ENCODE measurements at regions not wholly inside any gene's neighbourhood (a gene's known extent, or its start where the extent isn't known, plus 50 kb on each side); places are given as distances from the start of the nearest gene placed in this dataset.

DNA sequence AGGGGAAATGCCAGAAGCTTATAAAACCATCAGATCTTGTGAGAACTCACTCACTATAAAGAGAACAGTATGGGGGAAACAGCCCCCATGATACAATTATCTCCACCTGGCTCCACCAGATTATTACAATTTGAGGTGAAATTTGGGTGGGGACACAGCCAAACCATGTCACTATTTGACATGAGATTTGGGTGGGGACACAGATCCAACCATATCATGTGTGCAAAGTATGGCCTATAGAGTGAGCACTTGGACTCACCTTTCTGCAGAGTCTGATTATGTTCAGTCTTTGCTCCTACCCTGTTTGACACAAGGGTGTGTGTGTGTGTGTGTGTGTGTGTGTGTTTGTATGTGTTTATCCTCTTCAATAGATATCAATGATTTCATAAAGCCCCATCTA, 287.5 kb downstream of the ZNF536 start:
- DNase-seq (ENCODE audit: insufficient read length, low spot score): no peak
- FAIRE-seq: no peak
- TF ChIP-seq POLR2A (IDR thresholded peaks at IDR 0.05; ENCODE audit: low read depth, low read length): no peak

DNA sequence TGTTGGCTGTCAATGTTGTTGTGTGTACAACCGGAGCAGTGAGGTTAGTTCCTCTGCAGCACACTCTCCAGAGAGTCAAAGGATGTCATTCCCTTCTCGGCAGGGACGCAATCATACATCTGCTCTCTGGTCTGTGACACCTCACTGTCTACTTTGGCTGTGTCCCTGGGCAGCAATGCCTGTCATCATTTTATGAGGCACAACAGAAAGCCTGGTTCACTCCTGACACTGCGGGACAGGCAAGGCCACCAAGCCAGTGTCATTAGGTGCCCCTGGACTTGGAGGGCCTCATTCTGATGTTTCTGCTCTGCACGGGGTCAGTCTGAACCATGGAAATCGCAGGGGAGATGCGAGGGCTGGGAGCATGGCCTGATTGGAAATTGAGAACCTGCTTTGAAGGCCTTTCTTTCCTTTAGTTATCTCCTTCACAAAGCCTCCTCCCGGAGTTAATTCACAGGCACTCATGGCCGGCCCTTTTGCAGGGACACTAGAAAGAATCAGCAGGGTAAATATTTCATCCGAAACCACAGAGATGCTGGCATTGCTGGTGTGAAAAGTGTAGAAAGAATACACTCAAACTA, 284.4 kb downstream of the ZNF536 start:
- DNase-seq (ENCODE audit: insufficient read length, low spot score): no peak
- no peak for FAIRE-seq
- no peak for TF ChIP-seq POLR2A (IDR thresholded peaks at IDR 0.05; ENCODE audit: low read depth, low read length)

DNA sequence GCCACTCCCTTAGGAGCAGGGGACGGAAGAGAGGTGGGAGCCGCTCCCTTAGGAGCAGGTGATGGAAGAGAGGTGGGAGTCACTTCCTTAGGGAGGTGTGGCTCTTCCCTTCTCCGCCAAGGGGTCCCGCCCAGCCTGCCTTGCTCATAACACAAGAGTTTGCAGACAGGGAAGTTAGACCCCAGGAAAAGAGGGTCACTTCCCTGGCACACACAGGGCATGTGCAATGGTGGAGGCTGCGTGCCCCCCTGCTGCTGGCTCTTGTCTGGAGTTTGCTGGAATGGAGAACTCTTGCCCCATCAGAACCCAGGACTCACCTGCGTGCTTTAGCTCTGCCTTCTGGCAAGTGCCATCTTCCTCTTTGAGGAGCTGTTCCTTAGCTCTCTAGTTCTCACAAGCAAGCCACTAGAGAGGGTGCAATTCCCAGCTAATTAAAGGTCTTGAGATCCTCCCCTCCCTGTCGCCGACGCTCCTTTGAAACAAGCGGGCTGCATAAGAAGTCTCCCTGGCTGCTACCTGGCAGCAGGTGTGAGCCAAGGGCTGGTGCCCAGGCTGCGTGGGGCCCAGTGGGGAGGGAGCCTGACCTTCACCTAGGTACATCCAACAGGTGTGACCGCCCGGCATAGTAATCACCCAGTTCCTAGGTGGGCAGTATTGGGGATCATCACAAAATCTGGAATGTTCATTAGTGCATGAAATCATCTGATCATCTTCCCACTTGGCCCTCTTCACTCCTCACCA, 281.6 kb downstream of the ZNF536 start:
- TF ChIP-seq POLR2A (IDR thresholded peaks at IDR 0.05; ENCODE audit: low read depth, low read length): no peak
- no peak for DNase-seq (ENCODE audit: insufficient read length, low spot score)
- no peak for FAIRE-seq

DNA sequence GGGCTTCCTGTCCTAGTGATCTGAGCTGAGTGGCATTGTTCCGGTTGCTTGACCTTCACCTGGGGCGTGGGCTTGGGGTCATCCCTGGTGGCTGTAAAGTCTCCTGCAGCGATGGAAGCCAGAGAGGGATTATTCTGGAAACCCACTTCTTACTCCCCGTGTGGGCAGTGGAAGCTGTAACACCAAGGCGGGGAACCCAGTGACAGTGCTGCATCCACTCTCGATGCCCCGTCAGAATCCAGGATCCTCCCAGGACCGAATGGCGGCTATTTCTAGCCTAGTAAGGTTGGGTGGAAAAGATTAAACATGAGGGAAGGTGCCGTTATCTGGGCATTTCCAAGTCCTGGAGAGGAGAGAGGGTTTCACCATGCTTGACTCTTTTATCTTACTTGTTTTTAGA, 280.6 kb downstream of the ZNF536 start:
- FAIRE-seq: no peak
- TF ChIP-seq POLR2A (IDR thresholded peaks at IDR 0.05; ENCODE audit: low read depth, low read length): no peak
- no peak for DNase-seq (ENCODE audit: insufficient read length, low spot score)

DNA sequence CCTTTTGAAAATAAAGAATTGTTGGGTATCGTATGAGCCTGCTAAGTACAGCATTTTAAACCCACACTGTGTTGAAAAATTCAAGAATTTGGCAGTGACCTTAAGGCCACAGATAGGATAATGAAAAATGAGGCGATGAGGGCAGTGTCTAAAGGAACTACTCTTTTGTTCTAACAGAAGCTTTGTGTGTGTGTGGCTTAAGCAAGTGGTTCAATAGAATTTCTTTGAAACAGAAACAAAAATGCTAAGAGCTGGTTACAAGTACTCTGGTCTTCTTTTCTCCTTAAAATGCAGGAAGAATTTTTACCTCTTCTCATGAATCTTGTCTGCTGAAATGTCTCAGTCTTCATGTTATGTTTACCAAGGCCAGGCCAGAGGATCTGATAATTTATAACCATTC, 279.5 kb downstream of the ZNF536 start:
- FAIRE-seq (no peak), DNase-seq (ENCODE audit: insufficient read length, low spot score) (no peak)
- no peak for TF ChIP-seq POLR2A (IDR thresholded peaks at IDR 0.05; ENCODE audit: low read depth, low read length)

DNA sequence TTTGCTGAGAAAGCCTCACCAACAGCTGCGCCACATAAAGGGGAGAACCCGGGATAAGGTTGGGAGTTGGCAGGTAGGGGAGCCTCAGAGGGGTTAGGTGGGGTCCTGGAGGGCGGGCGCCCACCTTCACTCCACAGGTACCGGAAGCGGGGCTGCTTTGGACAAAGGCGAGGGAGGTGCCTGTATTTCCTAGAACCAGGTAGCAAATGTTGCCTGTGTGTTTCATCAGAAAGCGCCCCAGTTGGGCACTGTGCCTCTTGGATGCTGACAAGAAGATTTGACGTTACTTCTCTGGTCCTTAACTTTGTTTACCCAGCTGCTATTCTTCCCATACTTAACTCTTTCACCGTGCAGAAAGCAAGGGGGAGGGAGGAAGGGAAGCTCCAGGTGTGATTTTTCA, 278.9 kb downstream of the ZNF536 start:
- FAIRE-seq (no peak), DNase-seq (ENCODE audit: insufficient read length, low spot score) (no peak)
- no peak for TF ChIP-seq POLR2A (IDR thresholded peaks at IDR 0.05; ENCODE audit: low read depth, low read length)

DNA sequence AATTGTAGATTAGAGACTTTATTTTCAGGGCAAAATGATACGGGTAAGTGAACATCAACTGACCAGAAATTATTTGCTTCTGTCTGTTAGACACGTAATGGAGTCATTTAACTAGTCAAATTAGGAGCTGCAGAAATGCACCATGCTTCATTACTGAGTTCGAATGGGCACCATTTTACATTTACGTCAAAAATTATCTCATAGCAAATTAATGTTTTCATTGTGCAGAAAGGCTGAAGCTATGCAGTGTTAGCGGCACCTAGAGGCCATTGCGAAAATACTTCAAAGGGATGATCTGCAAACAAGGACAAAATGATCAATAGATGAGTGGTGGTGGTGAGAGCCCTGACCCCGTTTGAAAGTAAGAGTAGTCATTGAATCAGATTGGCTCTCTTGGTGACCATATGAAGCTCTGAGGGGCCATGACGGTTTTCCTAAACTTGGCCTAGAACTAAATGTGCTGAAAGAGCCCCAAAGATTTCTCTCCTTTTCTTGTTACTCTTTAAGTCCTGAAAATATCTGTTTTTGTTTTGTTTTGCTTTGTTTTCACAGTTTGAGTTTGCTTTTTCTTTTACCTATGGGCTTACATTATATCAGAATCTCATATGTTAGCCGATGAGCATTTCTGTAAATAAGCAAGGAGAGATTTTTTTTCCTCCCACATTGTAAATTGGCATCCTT, 277.9 kb downstream of the ZNF536 start:
- DNase-seq (ENCODE audit: insufficient read length, low spot score): peak; percentile 40
- no peak for TF ChIP-seq POLR2A (IDR thresholded peaks at IDR 0.05; ENCODE audit: low read depth, low read length)
- FAIRE-seq: peak; percentile 68

DNA sequence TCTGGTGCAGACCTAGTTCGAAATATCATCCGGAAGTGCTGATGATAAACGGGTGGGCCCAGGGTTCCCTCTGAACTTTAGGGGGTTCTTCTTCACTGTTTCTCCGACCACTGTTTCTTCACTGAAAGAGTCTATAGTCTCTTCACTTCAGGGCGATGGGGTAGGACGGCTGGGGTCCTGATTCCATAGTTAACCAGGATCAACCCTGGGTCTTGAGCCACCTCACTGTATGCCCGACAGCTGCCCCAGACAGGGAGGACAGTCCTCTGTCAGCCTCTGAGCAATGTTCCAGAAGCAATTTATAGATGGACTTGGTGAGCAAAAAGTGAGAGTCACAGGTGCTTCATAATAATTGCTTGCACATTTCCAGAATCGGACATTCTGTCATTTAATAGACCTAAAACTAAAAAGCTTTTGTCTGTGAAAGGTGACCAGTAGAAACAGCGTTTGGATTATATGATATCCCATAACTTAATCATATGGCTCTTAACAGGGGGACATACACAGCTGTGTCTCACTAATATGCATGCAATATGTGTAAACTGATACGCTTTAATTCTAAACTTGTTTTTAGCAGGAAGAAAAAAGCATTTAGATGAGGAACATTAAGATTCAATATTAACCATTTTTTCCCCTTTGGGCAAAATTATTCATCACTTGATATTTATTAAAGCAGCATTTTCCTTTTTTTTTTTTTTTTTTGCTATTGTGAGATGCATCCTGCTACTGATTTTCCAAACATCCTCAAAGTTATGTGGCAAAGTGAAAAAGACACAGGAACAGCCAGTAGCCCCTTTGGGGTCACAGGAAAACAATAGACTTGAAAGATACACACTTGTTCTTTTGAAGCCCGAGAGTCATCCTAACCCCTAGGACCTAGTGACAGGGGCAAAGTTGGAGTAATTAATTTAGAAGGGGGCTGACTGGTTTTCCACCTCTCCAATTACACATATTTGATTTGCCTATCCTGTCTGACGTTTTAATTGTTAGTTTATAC, 277.0 kb downstream of the ZNF536 start:
- TF ChIP-seq POLR2A (IDR thresholded peaks at IDR 0.05; ENCODE audit: low read depth, low read length): no peak
- no peak for FAIRE-seq

DNA sequence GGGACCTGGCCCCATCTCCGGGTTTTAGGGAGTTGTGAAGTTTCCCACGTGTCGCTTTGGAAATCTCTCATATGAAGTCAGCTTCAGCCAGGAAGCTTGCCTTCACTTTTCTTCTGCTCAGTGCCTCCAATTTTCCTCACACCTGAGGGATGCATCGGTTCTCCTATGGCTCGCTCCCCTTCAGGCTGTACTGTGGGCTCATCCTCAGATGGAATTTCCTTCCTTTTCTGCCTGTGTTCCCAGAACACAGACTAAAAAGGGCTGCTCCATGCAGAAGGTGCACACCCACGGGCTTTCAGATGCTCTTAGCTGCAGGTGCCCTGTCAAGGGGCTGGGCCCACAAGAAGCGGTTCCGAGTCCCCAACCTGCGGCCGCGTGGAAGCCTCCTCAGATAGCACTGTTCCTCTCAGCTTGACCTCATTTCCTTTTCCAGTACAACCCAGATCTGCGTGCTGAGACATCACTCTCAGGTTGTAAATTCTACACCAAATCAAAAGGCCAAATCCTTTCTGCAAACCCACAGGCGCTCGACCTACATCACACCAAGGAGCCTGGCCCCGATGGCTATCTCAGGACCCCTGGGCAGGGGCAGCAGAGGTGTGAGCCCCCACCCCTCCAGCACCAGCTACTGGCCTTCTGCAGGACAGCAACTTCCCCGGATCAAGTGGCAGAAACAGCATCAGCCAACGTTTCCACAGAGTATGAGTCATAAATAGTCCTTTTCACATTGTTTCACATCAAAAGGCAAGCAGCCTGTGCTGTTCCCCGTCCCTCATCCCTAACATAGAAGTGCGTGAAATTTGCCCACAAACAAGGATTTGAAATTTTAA, 275.9 kb downstream of the ZNF536 start:
- FAIRE-seq (no peak), DNase-seq (ENCODE audit: insufficient read length, low spot score) (no peak)

More for the DNA sequence above, 277.0 kb downstream of the ZNF536 start:
- DNase-seq (ENCODE audit: insufficient read length, low spot score): no peak

DNA sequence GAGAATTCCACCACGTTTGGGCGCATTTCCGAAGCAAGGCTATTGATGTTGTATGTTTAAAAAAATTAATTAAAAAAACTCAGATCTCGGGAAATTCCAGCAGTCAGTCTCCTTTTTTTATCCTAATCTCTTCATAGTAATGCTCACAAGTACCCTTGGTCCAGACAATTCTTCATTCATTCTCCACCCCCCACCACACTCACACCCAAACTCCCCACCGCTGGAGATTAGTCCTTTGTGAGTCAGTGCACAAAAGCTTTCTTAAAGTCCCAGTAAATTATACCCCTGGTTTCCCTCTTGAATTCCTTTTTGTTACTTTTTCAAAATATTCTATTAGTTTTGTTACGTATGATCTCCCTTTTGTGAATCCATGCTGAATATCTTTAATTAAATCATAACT, 274.6 kb downstream of the ZNF536 start:
- FAIRE-seq (no peak), DNase-seq (ENCODE audit: insufficient read length, low spot score) (no peak)
- no peak for TF ChIP-seq POLR2A (IDR thresholded peaks at IDR 0.05; ENCODE audit: low read depth, low read length)

More for the DNA sequence above, 275.9 kb downstream of the ZNF536 start:
- no peak for TF ChIP-seq POLR2A (IDR thresholded peaks at IDR 0.05; ENCODE audit: low read depth, low read length)

DNA sequence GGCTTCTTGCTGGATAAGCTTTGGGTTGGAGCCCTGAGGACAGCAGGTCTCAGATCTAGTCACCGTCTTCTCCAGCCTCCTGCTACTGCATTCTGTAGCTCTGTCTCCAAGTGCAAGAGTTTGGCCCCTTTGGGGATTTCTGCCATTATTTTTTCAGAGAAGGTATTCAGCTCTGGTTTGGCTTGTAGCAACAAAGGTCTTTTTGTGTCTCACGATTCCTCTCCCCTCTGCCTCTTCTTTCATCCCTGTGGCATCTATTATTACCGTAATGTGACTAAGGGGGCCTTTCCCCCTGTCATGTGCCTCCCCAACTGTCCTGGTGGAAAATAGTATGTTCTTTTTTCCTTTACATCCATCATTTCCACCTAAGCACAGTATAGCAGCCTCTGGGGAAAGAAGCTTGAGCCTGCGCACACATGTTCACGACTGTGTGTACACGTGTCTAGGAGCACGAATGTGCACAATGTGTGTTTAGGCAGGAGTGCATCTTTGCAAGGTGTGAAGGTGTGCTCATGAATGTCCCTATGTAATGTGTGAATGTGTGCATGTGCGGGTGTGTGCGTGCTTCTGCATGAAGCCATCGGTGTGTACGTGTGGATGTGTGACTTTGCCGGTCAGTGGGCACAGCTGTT, 273.9 kb downstream of the ZNF536 start:
- FAIRE-seq: no peak
- no peak for TF ChIP-seq POLR2A (IDR thresholded peaks at IDR 0.05; ENCODE audit: low read depth, low read length)
- DNase-seq (ENCODE audit: insufficient read length, low spot score): no peak

DNA sequence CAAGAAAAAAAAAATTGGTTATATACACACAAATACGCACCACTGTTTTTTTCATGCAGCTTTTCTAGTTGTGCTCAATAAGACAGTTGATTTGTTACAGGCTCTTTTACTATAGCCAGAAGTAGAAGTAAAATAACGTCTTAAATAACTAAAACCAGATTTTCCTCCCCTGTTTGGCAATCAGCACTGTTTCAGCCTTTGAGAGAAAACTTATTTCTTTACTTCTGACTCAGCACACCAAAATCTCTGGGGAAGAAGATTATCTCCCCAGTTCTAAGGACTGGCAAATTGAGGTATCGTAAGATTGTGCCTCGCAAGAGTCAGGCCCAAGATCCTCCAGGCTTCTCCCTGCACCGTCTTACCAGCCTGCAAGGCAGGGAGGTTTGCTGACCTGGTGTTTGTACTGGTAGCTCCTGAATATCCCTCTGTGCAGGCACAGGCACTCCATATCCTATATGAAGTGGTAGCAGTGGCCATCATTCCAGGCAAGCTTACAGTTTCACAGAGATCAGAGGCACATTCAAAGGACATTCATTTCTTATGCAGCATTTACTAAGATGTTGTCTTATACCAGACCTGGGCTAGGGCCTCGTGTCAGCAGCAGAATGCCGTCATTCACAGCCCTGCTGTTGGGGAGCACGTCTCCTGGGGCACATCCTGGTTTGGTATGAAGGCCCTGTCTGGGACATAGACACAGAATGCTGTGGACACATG, 268.2 kb downstream of the ZNF536 start:
- no peak for DNase-seq (ENCODE audit: insufficient read length, low spot score)
- FAIRE-seq: no peak
- TF ChIP-seq POLR2A (IDR thresholded peaks at IDR 0.05; ENCODE audit: low read depth, low read length): no peak

Data from H54 (cell line).